ENCODE measurements at regions not wholly inside any gene's neighbourhood (a gene's known extent, or its start where the extent isn't known, plus 50 kb on each side); places are given as distances from the start of the nearest gene placed in this dataset.
"Not testable (repeated sequence)": the region's sequence is repeated elsewhere in the genome, so short reads cannot be mapped to it uniquely, and the experiment has no call there.

DNA sequence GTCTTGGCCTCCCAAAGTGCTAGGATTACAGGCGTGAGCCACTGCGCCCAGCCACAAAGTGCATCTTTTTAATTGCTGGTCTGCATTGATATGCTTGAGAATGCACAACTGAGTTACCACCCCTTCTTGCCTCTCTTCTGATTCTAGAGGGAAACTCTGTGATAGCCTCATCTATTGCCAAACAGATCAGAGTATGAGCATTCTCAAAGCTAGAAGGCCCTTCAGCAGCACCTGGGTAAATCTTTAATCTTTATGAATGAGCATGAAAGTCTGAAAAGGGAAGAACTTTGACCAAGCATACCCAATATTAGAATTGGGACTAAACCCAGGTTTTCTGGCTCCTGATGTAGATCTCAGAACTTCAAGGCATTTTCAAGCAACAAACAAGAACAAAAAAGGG, 298.3 kb upstream of the TNC start:
- Histone ChIP-seq H3K4me1 (peaks cover 0 to 13% (median 6%) of the 10 kb centered on the region in 10 experiments; a peak in 9 of 20 replicates), H3K9ac (no peak overlapping the region), H3K4me3 (no peak overlapping the region), H4K20me1 (no peaks in the 10 kb centered on the region), H3K27me3 (no peaks in the 10 kb centered on the region), H3K9me3 (replicated peaks in 1 of 11) (peaks cover 6 to 16% (median 11%) of the 10 kb centered on the region in 11 experiments; a peak in 18 of 22 replicates), H3K36me3 (no peaks in the 10 kb centered on the region), H3K27ac (no peak overlapping the region), H3K4me2 (no peak overlapping the region)
- no peak for TF ChIP-seq Cebpa-rat (IDR thresholded peaks at IDR 0.05)

DNA sequence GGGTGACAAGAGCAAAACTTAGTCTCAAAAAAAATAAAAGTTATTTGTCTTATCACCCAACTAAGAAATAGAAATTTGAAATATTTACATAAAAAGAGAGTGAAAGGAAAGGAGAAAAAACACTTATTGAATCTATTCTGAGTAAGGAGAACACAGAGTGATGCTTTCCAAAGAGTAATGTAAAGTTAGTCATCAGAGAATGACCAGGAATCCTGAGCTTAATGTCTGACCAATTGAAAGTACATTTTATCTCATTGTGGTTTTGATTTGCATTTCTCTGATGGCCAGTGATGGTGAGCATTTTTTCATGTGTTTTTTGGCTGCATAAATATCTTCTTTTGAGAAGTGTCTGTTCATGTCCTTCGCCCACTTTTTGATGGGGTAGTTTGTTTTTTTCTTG, 300.2 kb upstream of the TNC start:
- peaks cover 0 to 11% (median 6%) of the 10 kb centered on the region in 10 experiments; a peak in 9 of 20 replicates for H3K4me1 ChIP-seq
- not testable (repeated sequence) for H3K27me3 ChIP-seq, H4K20me1 ChIP-seq, H3K4me3 ChIP-seq, H3K27ac ChIP-seq, H3K36me3 ChIP-seq, H3K9ac ChIP-seq, H3K4me2 ChIP-seq
- H3K9me3 ChIP-seq (replicated peaks in 1 of 11), result peaks cover 6 to 30% (median 16%) of the 10 kb centered on the region in 11 experiments; a peak in 19 of 22 replicates

DNA sequence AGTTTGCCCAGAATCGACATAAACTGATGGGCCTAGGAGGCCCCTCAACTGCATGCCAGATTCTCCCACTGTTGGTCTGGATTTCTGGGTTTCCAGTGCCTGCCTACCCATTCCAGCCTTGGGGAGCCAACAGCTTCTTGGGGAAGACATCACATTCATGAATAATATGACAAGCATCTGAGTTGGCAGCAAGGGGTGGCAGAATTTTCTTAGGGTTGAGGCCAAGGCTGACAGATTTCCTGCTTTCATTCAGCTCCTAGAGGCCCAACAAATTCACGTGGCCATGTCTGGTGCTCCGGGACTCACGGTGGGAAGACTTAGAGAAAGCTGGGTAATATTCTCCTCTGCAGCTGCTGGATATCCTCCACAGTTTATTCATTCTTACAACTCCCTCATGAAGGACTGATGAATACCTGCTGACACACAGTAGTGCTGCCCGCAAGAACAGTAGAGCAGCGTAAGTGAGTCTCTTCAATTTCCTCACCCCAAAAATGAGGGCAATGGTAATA, 305.0 kb upstream of the TNC start:
- no peak overlapping the region for H3K4me2 ChIP-seq
- no peaks in the 10 kb centered on the region for H3K27me3 ChIP-seq
- no peak overlapping the region for H3K9ac ChIP-seq
- no peak for TF ChIP-seq Cebpa-rat (IDR thresholded peaks at IDR 0.05)
- H4K20me1 ChIP-seq, result no peaks in the 10 kb centered on the region
- peaks cover 25 to 61% (median 41%) of the 10 kb centered on the region in 11 experiments for H3K9me3 ChIP-seq (replicated peaks in 1 of 11)
- H3K27ac ChIP-seq, result no peak overlapping the region
- H3K4me3 ChIP-seq, result no peak overlapping the region
- H3K4me1 ChIP-seq, result no peaks in the 10 kb centered on the region
- H3K36me3 ChIP-seq, result no peaks in the 10 kb centered on the region

DNA sequence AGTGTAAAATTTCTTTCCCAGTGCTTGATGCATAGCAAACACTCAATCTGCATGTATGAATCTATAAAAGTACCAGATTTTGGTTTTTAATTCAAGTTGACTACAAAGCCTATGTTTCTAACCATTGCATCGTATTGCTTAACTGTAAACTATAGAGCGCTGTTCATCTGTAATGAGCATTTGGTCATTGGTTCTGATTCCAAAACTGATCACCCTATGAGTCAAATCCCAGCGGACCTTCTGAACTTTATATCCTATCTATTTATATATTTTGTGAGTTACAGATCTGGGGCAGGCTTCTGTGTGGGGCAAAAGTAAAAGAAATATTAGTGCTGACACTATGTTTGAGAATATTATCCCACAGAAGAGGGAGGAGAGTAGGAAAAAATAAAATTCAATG, 305.7 kb upstream of the TNC start:
- H3K9me3 ChIP-seq (replicated peaks in 1 of 11), result peaks cover 25 to 61% (median 40%) of the 10 kb centered on the region in 11 experiments
- H3K4me1 ChIP-seq, result no peaks in the 10 kb centered on the region
- no peak overlapping the region for H3K9ac ChIP-seq
- TF ChIP-seq Cebpa-rat (IDR thresholded peaks at IDR 0.05), result no peak
- no peak overlapping the region for H3K27ac ChIP-seq
- no peaks in the 10 kb centered on the region for H4K20me1 ChIP-seq
- H3K4me2 ChIP-seq, result no peak overlapping the region
- no peaks in the 10 kb centered on the region for H3K36me3 ChIP-seq
- no peaks in the 10 kb centered on the region for H3K27me3 ChIP-seq
- no peak overlapping the region for H3K4me3 ChIP-seq

DNA sequence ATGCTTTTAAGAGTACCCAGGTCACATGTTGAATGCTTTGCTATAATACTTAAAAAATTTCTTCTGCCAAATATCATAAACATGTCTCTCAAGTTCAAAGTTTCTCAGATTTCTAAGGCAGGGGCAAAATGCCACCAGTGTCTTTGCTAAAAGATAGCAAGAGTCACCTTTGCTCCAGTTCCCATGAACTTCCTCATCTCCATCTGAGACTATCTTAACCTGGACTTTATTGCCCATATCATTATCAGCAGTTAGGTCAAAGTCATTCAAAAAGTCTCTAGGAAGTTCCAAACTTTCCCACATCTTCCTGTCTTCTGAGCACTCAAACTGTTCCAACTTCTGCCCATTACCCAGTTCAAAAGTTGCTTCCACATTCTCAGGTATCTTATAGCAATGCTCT, 307.6 kb upstream of the TNC start:
- H3K4me1 ChIP-seq, result no peaks in the 10 kb centered on the region
- H3K4me3 ChIP-seq, result no peak overlapping the region
- H3K4me2 ChIP-seq, result no peak overlapping the region
- no peaks in the 10 kb centered on the region for H4K20me1 ChIP-seq
- H3K9ac ChIP-seq, result no peak overlapping the region
- peaks cover 21 to 56% (median 32%) of the 10 kb centered on the region in 11 experiments for H3K9me3 ChIP-seq (replicated peaks in 1 of 11)
- no peak overlapping the region for H3K27ac ChIP-seq
- H3K27me3 ChIP-seq, result no peaks in the 10 kb centered on the region
- no peaks in the 10 kb centered on the region for H3K36me3 ChIP-seq
- TF ChIP-seq Cebpa-rat (IDR thresholded peaks at IDR 0.05), result no peak

DNA sequence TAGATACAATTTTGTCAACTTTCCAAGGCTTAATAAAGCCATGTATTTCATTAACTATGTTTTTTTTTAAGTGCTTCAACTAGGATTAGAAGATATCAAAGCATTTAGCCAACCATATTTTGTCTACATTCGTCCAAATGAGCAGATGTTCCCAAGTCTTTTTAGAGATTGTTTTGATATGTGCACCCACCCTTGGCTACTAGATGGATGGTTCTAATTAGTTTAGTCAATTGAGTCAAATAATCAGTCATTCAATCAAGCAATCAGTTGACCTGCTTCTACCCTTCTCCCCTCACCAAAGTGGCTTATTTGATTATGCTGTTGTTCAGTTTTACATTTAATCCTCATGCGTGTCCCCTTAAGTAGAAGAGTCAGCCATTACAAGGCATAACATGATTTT, 319.5 kb upstream of the TNC start:
- H3K4me3 ChIP-seq, result no peak overlapping the region
- no peak for TF ChIP-seq Cebpa-rat (IDR thresholded peaks at IDR 0.05)
- H3K36me3 ChIP-seq, result no peaks in the 10 kb centered on the region
- H4K20me1 ChIP-seq, result no peaks in the 10 kb centered on the region
- H3K4me2 ChIP-seq, result no peak overlapping the region
- H3K27ac ChIP-seq, result no peak overlapping the region
- no peaks in the 10 kb centered on the region for H3K4me1 ChIP-seq
- no peak overlapping the region for H3K9ac ChIP-seq
- H3K27me3 ChIP-seq, result no peaks in the 10 kb centered on the region
- peaks cover 0 to 10% (median 0%) of the 10 kb centered on the region in 11 experiments; a peak in 2 of 22 replicates for H3K9me3 ChIP-seq (replicated peaks in 1 of 11)

DNA sequence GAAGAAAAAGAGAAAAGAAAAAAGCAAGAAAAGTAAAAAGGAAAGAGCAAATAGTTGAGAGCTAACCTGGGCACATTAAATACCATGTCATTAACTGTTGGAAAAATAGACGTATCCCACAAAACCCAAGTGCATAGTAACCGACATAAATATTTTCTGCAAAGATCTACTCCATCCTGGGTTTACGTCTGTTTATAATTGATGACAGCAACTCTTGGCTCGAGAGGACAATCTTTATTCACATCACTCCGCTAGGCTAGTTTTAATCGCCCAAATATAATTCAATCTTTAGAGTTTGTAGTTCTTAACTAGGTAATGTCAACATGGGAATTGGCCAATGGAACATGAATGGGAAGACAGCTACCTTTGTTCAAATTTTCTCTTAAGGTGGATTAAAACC, 321.7 kb upstream of the TNC start:
- no peak overlapping the region for H3K27ac ChIP-seq
- H3K27me3 ChIP-seq, result no peaks in the 10 kb centered on the region
- H4K20me1 ChIP-seq, result no peaks in the 10 kb centered on the region
- H3K9ac ChIP-seq, result no peak overlapping the region
- H3K4me1 ChIP-seq, result peaks cover 0 to 5% (median 2%) of the 10 kb centered on the region in 10 experiments; a peak in 8 of 20 replicates
- no peak overlapping the region for H3K4me2 ChIP-seq
- peaks cover 0 to 7% (median 0%) of the 10 kb centered on the region in 11 experiments; a peak in 2 of 22 replicates for H3K9me3 ChIP-seq (replicated peaks in 1 of 11)
- no peak overlapping the region for H3K4me3 ChIP-seq
- H3K36me3 ChIP-seq, result no peaks in the 10 kb centered on the region
- no peak for TF ChIP-seq Cebpa-rat (IDR thresholded peaks at IDR 0.05)

DNA sequence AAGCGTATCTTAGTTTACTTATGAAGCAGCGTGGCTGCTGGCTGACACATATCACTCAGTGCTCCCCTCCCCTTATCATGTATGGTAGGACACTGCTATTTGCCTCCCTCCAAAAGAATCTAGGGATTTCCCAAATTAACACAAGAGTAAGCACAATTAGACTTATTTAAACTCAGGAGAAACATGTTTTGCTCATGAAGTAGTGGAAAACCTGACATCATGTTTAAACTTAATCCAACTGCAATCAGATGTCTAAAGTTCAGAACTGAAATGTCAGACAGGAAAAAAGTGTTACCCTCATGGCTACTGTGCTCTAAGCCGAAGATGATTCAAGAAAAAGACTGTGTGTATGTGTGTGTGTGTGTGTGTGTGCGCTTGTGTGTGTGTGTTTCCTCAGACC, 324.1 kb upstream of the TNC start:
- TF ChIP-seq Cebpa-rat (IDR thresholded peaks at IDR 0.05), result no peak
- Histone ChIP-seq H4K20me1 (no peaks in the 10 kb centered on the region), H3K9ac (no peak overlapping the region), H3K36me3 (no peaks in the 10 kb centered on the region), H3K9me3 (replicated peaks in 1 of 11) (no peaks in the 10 kb centered on the region), H3K27me3 (no peaks in the 10 kb centered on the region), H3K4me1 (peaks cover 0 to 18% (median 12%) of the 10 kb centered on the region in 10 experiments; a peak in 12 of 20 replicates), H3K4me2 (no peak overlapping the region), H3K27ac (no peak overlapping the region), H3K4me3 (no peak overlapping the region)

DNA sequence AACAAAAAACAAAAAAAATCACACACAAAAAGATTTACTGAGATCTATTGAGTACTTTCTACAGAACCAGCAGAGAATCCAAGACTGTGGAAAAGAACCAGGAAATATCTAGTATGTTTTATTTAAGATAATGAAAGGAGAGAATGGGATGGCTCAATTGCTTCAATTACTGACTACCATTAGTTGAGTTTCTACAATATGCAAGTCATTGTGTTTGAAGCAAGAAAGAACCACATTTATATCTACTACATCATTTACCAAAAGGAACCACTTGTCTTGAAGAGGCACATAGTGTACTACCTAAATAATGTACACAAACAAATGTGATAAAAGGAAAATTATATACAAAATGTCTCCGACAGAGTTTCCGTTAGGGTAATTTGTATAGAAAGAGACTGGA, 325.9 kb upstream of the TNC start:
- H4K20me1 ChIP-seq, result no peaks in the 10 kb centered on the region
- H3K9ac ChIP-seq, result no peak overlapping the region

DNA sequence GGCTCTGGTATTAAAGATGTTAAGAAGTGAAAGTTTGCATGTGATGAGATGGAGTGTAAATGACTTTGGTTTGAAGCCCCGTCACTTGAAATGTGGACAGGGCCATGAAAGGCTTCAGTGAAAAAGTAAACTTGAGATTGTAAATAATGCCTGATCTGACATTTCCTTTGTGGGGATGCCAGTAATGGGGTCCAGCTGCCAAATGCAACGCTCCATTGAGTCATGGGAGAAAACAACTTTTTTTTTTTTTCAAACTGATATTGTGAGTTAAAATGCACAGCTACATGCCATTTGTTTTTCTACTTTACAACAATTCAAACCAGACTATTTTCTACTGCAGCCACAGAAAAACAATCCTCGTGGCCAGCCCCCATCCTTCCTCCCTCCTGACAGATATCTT, 327.0 kb upstream of the TNC start:
- peaks cover 0 to 18% (median 12%) of the 10 kb centered on the region in 10 experiments; a peak in 12 of 20 replicates for H3K4me1 ChIP-seq
- peak overlapping the region in 8 of 11 experiments; percentile 1 to 77 (median 36); a peak in 14 of 22 replicates for H3K4me2 ChIP-seq
- H4K20me1 ChIP-seq, result no peaks in the 10 kb centered on the region
- no peaks in the 10 kb centered on the region for H3K27me3 ChIP-seq
- H3K36me3 ChIP-seq, result no peaks in the 10 kb centered on the region
- H3K27ac ChIP-seq, result no peak overlapping the region
- H3K4me3 ChIP-seq, result no peak overlapping the region
- H3K9me3 ChIP-seq (replicated peaks in 1 of 11), result peaks cover 0 to 4% (median 0%) of the 10 kb centered on the region in 11 experiments; a peak in 1 of 22 replicates
- H3K9ac ChIP-seq, result no peak overlapping the region
- TF ChIP-seq Cebpa-rat (IDR thresholded peaks at IDR 0.05), result no peak

More for the DNA sequence above, 325.9 kb upstream of the TNC start:
- Histone ChIP-seq H3K27ac (no peak overlapping the region), H3K36me3 (no peaks in the 10 kb centered on the region), H3K4me3 (no peak overlapping the region), H3K27me3 (no peaks in the 10 kb centered on the region), H3K9me3 (replicated peaks in 1 of 11) (peaks cover 0 to 4% (median 0%) of the 10 kb centered on the region in 11 experiments; a peak in 1 of 22 replicates), H3K4me2 (peak overlapping the region in 2 of 11 experiments; percentile 34 to 77; a peak in 2 of 22 replicates), H3K4me1 (peaks cover 0 to 18% (median 12%) of the 10 kb centered on the region in 10 experiments; a peak in 12 of 20 replicates)
- TF ChIP-seq Cebpa-rat (IDR thresholded peaks at IDR 0.05), result no peak

Measured in BLaER1 treated with 17β-estradiol and CSF1 and Interleukin-3, amounts not matched to agents 10 nM and 100 nM (cell line).